GM19025 (cell line): ENCODE measurements at regions not wholly inside any gene's neighbourhood (a gene's known extent, or its start where the extent isn't known, plus 50 kb on each side); places are given as distances from the start of the nearest gene placed in this dataset.
"Not testable (repeated sequence)": the region's sequence is repeated elsewhere in the genome, so short reads cannot be mapped to it uniquely, and the experiment has no call there.

Experiments used
- ATAC-seq: cut with Tn5 transposase; IDR thresholded peaks from one replicate; pipeline ENCODE4 v1.9.1; 2021; ENCODE audit warnings: mild to moderate bottlenecking, low read depth, moderate library complexity; ENCODE audit not compliant: unreplicated experiment

DNA sequence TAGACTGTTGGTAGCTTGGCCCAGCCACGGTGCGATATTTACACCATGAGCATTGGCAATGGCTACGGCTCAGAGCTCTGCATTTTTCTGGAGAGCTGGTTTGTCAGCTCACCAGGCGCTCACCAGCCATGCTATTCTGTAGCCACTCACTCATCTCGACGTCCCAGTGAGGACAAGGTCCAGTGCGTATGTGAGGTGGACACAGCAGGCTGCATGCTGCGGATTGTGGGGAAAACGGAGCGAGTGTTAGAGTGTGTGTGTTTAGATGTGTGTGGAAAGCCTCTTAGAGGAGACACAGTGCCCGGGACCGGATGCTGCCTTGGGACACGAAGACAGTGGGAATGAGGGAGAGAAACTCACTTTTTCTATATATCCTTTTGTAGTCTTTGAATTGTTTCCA is 103.7 kb downstream of the PLXNA1 start:
- not testable (repeated sequence) for ATAC-seq

DNA sequence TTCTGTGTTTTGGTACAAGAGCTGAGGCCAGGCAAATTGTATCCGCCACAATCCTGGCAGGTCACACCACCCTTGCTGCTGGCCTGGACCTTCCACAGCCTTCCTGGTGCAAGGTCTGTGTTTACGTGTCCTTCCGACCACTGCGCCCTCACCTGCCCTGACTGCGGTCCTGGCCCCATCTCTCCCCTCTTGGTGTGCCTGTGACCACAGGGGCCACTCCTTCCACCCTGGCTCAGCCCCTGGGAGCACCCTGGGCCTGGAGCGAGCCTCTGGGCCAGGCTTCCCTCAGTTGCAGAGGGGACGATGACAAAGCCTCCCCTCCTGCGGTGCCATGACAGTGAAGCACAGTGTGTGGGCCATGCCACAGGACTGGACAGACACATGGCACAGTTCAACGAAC is 104.5 kb downstream of the PLXNA1 start:
- ATAC-seq, result no peak

DNA sequence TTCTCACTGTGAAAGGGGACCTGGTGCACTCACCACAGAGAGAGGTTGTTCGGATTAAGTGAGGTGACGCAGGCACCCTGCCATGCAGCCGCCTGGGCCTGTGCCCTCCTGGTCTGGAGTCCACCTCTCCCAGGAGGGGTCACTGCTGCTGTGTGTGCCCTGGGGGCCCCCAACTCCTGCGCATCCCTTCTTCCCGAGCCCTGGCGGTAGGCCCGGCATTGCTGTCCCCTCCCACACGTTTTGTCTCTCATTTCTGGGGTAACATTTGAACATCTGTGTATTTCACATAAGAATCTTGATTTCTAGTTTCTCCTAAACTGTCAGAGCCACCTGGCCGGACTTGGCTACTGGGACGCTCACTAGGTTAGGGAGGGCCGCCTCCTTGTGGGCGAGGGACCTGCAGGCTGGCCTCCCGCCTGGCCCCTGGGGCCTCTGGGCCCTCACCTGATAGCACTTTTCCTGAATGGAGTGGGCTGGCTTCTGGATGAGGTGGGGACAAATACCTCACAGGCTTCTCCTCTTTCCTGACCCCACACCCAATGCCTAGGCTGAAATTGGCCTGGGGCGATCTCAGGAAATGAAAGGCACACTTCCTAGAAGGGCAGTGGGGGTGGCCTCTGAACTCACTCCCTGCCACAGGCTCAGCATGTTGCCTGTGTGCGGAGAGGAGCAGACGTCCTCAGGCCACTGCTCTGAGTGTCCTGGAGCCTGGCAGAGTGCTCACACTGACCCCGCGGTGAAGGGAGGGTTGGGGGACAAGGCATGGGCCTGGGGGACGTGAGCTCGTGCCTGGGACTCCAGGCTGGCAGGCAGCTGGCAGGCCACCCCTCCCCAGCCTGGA is 104.2 kb upstream of the PRR23E start:
- no peak for ATAC-seq

DNA sequence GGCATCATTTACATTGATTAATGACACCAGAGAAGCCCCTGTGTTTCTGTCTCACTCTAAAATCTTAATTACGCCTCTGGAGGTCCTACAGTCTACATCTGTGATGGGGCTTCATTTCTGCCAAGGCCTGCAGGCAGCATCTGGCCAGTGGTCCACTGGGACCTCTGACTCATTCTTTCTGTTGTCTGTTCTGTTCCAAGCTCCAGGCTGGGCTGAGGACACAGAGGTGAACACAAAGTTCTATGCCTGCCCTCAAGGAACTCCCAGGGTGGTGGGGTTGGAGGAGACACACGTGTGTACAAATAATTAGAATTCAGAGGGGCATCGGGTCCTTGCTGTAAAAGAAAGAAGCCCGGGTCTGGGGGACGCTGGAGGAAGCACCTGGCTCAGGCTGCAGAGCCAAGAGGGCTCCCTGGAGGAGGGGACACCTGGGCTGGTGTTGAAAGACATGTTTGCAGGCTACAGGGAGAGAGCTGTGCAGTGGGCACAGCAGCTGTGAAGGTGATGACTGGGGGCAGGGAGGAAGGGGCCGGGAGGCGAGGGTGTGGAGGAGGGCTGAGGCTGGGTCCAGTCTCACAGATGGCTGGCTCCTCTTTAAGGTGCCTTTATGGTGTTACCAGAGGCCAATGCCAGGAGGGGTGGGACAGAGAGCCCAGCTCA is 103.3 kb upstream of the PRR23E start:
- no peak for ATAC-seq

DNA sequence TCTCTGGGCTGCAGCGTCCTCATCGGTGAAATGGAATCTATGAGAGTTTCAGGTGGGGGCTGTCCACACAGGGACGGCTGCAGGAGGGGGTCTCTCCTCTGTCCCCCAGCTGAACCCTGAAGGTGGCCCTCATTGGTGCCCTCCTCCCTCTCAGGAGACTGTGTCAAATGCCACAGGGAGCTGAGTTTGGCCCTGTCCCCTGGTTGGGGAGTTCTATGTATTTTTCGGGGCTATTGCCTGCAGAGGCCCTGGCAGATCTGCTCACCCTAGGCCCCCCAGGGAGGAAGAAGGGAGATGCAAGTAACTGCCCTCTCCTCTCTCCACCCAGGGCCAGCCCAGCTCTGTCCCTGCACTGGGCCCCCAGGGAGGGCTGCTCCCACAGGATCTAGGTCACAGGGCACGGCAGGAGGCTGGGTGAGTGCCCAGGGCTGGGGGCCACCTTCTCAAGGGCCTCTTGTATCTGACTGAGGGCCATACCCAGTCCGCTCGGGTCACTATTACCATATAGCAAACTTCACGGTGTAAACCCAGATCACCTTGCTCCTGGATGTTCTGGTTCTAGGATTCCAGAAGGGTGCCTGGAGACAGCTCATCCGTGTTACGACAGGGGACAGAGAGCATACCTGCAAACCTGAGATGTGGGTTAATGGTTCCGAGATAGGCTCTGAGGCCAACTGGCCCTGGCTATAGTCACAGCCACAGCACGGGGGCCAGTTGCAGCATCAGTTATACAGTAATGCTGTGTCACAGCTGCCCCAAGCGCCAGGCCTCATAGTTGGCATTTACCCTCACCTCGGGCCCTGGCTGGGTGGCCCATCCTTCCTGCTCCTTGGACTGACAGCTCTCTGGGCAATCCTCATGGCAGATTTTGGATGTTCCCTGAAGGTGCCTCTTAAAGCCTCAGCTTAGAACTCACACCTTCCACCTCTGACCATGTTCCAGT is 102.4 kb upstream of the PRR23E start:
- ATAC-seq, result no peak

DNA sequence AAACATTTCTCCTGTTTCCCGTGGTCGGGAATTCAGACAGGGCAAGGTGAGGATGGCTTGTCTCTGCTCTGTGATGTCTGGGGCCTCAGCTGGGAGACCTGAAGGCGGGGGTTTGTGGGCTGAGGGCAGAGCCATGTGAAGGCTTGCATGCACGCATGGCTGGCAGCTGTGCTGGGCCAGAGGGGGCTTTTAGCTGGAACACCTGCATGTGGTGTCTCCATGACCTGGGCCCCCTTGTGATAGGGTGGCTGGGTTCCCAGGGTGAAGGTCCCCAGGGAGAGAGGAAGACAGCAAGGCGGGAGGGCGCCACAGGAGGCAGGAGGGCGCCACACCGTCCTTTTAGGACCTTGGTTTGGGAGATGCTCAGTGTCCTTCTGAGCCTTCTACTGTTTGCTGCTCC is 101.6 kb upstream of the PRR23E start:
- no peak for ATAC-seq

DNA sequence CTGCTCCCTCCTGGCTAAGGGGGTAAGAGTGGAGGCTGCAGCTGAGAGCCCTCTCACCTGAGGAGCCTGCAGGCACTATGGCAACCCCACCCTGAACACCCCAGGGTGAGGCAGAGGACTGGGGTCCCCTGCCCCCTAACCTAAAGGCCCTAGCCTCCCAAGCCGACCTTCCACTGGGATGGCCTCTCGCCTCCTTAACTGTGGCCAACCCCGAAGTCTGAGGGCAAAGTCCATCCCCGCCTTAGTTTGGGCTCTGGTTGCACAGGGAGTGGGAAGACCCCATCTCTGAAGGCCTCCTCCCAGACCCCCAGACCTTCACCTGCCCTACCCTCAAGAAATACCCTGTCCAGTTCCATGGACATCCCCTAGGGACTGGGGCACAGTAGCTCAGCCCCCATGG is 100.6 kb upstream of the PRR23E start:
- ATAC-seq, result no peak

DNA sequence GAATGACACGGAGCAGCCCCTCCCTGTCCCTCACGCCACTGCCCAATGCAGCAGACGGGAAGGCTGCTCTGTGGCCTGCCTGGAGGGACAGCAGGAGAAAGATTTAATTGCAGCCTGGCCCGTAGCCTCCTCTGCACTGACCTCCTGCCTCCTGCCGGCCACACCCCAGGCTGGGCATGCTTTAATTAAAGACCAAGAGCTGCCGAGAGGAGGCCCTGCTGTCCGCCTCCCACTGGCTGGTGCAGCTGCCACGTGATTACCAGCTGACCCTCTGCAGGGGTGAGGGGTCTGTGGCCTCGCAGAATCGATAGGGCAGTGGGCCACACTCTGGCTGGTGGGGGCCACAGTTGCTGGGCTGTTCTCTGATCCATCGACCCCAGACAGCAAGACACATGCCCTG is 100.2 kb upstream of the PRR23E start:
- no peak for ATAC-seq

DNA sequence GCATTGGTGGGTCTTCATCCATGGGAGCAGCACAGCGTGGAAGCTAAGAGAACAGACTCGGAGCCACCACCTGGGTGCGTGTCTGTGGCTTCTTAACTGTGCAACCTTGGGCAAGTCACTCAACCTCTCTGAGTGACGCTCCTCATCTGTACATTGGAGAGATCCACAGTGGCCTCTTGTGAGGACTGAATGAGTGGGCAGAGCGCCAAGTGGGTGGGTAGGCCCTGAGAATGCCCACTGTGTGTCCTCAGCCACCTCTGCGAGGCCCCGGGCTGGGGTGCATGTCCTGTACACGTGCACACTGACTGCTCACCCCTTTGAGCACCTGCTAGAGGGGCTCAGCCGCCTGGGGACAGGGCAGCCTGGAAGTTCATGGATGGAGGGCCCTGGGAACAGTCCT is 99.6 kb upstream of the PRR23E start:
- no peak for ATAC-seq

DNA sequence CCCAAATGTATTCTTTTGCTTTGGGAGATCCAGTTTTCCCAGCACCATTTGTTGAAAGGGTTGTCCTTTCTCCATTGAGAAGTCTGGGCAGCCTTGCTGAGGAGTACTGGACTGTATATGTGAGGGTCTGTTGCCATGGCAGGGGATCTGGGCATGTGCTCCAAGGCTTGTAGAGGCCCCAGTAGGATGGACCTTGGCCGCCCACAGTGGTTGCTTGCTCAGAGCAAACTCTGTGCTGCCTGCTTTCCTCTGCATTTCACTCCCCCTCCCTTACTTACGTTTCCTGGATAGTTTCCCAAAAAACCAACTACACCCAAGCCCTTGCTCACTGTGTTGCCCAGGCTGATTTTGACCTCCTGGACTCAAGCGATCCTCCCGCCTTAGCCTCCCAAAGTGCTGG is 97.2 kb upstream of the PRR23E start:
- no peak for ATAC-seq

DNA sequence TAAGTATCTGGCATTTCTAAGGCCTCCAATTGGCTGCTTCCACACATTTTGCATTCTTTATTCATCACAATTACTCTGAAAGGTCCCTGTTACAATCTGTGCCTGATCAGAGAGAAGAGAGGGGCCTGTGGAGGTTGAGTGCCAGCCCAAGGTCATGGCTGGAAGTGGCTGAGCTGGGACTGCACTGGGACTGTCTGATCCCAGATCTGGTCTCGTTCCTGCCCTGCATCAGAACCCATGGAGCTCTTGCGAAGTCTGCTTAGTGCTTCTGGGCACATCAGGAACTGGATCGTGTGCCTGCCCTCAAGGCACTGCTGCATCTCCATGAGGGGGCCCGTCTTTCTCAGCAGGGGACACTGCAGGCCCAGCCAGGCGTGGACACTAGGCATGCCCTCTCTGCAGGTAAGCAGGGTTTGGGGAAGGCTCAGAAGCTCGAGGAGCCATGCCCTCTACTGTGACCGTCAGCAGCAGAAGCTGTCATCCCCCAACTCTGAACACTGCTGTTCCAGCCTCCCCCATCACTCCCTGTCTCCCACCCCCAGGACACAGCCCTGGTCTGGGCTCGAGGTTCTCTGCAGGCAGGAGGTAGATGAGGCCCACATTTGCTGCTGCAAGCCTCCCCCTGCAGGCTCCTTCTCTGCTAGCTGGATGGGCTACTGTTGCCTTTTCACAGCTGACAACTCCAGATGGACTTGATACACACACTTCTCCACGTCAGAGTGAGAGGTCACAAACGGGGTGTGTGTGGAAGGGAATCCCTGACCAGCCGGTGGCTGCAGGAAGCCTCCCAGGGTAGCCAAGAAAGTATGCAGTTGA is 96.5 kb upstream of the PRR23E start:
- ATAC-seq, result no peak

DNA sequence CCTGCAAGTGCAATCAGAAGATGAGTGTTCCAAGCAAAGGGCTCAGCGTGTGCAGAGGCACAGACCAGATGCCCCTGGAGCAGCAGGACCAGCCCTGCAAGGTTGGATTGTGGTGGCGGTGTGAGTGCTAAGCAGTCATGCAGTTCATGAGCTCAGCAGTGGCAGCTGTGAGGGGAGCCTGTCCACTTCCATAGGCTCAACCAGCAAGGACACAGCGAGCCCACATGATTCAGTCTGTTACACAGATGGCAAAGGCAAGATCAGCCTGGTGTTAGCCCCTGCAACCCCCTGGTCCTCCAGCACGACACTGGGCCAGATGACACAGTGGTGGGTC is 95.9 kb upstream of the PRR23E start:
- no peak for ATAC-seq

DNA sequence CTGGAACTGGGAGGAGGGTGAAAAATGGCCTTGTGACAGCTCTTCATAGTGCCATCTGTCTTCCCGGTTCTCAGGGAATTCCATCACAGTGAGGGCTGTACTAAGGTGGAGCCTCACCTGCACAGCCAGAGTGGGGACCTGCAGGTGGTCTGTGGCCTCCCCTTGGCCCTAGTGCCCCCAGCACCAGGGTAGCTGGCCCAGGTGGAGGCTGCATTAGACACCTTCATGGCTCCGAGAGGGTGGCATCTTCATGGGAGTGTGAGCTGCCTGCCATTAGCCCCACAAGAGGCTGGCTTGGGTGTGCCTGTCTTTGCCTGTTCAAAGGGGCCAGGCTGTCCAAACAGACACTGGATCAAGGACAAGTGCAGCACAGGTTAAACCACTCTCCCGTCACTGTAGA is 95.5 kb upstream of the PRR23E start:
- no peak for ATAC-seq

DNA sequence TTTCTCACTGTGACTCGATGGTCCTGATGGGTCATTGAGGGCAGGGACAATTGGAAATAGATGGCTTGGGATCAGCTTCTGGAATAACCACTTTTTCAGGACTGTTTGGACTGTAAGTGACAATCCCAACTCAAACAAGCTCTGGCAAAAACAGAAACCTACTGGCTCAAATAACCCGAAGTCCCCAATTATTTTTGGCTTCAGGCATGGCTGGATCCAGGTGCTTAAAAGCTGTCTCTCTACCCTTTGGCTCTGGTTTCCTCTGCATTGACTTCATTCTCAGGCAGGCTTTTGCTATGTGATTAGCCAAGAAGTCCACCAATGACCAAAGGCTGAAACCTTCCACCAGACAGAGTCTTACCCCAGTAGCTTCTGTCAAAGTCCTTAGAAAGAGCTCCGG is 92.9 kb upstream of the PRR23E start:
- no peak for ATAC-seq

DNA sequence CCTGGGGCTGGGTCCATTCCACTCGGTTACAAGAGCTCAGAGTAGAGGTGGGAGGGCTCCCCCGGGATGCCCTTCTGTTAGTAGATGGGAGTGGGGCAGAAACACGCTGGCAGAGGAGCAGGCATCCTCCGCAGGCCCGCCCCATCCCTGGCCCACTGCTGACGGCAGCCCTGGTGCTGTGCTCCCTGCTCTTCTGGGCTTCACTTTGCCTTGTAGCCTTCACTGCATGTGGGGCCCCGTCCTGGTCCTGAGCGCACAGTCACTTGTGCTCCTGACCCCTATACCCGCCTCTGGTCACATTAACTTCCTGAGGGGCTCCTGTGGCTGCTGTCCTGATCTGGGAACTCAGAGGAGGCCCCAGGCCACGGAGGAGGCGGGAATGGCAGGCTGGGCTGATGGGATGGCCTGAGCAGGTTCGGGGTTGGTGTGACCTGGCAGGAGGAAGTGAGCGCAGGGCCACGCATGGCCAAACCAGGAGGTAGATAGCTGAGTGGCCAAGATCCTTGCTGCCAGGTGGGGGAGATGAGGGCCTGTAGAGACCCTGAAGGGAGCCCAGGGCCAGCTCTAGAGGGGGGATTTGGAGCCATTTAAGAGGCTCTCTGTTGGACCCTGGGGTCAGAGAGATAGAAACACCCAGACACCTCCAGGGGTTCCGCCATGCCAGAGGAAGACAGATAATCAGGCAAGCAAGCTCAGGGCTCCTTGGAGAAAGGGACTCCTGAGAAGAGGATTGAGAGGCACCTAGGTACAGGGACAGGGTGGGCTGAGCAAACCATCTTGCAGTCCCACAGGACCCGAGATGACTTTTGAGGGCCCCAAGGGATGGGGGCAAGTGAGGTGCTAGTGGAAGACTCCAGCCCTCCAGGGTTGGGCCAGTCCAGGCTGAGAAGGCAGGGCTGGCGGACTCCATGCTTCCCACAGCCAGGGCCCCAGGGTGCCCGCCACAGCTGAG is 92.2 kb upstream of the PRR23E start:
- ATAC-seq, result no peak

DNA sequence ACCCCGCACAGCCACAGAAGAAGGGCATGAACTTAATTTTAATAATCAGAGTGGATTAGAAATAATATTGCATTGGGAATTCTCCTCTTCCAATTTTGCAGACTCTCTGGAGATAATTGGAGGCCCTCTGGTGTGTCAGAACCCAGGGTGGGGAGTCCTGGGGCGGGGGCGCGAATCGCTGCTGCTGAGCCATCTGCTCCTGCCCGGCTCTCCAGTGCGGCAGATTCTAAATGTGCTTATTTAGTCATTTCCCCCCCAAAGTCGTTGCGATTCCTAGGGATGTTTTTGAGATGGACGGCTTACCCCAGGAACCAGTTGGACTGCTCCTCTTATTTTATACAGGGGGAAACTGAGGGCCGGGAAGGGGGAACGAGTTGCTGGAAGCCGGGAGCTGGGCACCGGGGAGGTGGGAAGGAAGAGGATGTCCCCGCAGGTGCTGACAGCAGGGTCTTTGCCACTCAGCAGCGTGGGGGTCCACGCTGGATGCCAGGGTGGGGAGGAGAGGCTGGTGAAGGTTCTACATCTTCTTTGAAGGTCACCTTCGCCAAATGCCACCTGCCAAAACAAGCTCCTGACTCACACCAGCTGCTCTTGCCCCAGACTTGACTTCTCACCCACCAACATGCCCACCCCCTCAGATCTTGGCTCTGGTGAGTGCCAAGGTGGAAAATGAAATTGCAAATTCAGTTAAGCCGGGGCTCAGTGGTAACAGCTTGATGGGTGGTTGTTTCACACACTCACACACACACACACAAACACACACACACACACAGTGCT is 91.3 kb upstream of the PRR23E start:
- no peak for ATAC-seq

DNA sequence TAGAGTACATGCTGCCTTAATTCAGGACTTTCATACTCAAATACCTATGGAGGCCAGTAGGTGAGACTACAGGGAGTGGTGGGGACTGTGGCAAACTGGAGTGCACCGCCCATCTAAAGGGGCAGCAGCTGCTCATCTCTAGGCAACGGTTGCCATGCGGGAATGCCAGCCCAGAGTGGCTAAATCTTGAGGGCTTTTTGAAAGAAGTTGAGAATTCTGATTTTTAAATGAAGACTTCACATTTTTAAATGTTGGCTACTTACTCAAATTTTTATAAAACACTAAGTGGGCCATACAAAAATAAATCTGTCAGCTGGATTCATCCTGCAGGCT is 90.8 kb upstream of the PRR23E start:
- no peak for ATAC-seq

DNA sequence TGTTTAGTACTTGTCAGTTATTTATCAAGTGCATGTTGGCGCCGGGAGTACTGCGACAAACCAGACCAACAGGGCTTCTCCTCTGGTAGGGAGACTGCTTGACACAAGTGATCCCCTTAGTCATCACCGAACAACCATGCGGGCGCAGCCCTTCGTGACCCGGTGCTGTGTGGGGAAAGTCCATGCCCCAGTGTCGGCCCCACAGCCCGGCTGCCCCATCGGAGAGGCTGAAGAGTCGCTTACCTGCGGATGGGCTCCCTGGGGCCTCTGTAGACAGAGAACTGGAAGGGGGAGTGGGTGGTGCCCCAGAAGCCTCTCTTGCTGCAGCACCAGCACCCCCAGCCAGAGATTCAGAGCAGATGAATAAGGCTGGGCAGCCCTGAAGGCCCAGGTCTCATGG is 90.3 kb upstream of the PRR23E start:
- ATAC-seq, result no peak

DNA sequence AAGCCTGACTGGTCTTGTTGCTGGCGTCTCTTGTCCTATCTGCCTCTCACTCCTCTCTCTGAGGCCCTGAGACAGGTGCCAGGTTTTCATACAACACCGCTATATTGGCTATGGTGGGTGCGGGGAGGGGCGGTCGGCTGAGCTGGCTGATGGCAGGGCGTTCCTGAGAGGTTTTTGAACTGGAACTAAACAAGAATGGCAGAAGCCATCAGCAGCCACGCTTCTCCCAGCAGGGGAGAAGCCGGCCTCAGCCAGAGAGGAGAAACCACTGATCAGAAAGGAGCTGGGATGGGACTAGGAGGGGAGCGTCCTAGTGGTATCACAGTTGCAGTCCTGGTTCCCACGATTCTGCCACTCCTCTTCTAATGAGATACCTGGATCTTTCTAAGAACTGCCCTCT is 89.9 kb upstream of the PRR23E start:
- ATAC-seq, result no peak
